HCT116 (cell line): ENCODE measurements at regions not wholly inside any gene's neighbourhood (a gene's known extent, or its start where the extent isn't known, plus 50 kb on each side); places are given as distances from the start of the nearest gene placed in this dataset.

ENCODE experiments used
- ATAC-seq: fragments of 200-7000 bp; cut with Tn5 transposase; 2 replicates; pipeline ENCODE4 v1.9.1; 2020; ENCODE audit warnings: mild to moderate bottlenecking, moderate library complexity
- BruUV-seq: library from RNA; stranded (reverse); fragments of 400-500 nt; replicated peaks from 2 replicates; lab custom pipeline; 2021; lab: Mats Ljungman, UMichigan
- CTCF ChIA-PET: fragments of 300-600 bp; sonication (Branson Sonifier 250); formaldehyde crosslinking; loops from one replicate; lab custom pipeline; 2021; ENCODE audit warnings: antibody characterized with exemption; lab: Charles Lee
- POLR2A ChIA-PET: fragments of 300-600, 350-600 bp; sonication (Branson Sonifier 250); formaldehyde crosslinking; loops from one replicate; lab custom pipeline; 2021; ENCODE audit warnings: antibody characterized with exemption; lab: Charles Lee
- RAD21 ChIA-PET, 2 experiments: fragments of 300-600 bp; sonication (Branson Sonifier 250); formaldehyde crosslinking; loops; one replicate each; lab custom pipeline; 2023; ENCODE audit warnings: low total read pairs in 2 of 2; ENCODE audit not compliant: uncharacterized antibody in 2 of 2, unreplicated experiment in 2 of 2, low non-redundant PET in 1 of 2; lab: Charles Lee
- DNase-seq: peaks from one replicate; pipeline ENCODE4 v3.0.0-alpha.2; 2010; ENCODE audit warnings: low read depth, low spot score
- H2AFZ ChIP-seq: fragments of 200-600 bp; shearing (Covaris generic), sonication (generic); 2 replicates; pipeline ENCODE4 v1.6.1; 2017; ENCODE audit warnings: low read depth, mixed run types, mixed read lengths, antibody characterized with exemption, low read length; ENCODE audit not compliant: poor library complexity, severe bottlenecking
- H3K27ac ChIP-seq: 2 replicates; pipeline ENCODE4 v1.5.1; 2012; ENCODE audit warnings: low read depth, low read length
- H3K27me3 ChIP-seq: fragments of 200-600 bp; sonication (generic); 2 replicates; pipeline ENCODE4 v1.6.1; 2016; ENCODE audit warnings: mixed run types, low read length, mixed read lengths; ENCODE audit not compliant: insufficient read depth
- H3K36me3 ChIP-seq, 2 experiments: fragments of 200-500 bp in 1 of 2; fragments of 200-600 bp in 1 of 2; sonication (Bioruptor generic) in 1 of 2; sonication (generic) in 1 of 2; 2 replicates each; pipeline versions ENCODE4 v1.5.1 to v1.6.1; 2014 to 2016; ENCODE audit warnings: low read length in 2 of 2, inconsistent platforms in 1 of 2, mixed read lengths in 1 of 2, mixed run types in 1 of 2; ENCODE audit not compliant: insufficient read depth in 2 of 2, control insufficient read depth in 1 of 2
- H3K4me1 ChIP-seq, 2 experiments: fragments of 200-600 bp in 1 of 2; sonication (generic) in 1 of 2; 2 replicates each; pipeline versions ENCODE4 v1.5.1 to v1.6.1; 2012 to 2017; ENCODE audit warnings: low read length in 2 of 2, inconsistent platforms in 1 of 2, mild to moderate bottlenecking in 1 of 2, mixed read lengths in 1 of 2, mixed run types in 1 of 2, moderate library complexity in 1 of 2; ENCODE audit not compliant: insufficient read depth in 2 of 2, control insufficient read depth in 1 of 2
- H3K4me2 ChIP-seq: fragments of 200-600 bp; sonication (generic); 2 replicates; pipeline ENCODE4 v1.6.1; 2017; ENCODE audit warnings: mixed run types, low read length, mixed read lengths
- H3K4me3 ChIP-seq, 2 experiments: fragments of 200-600 bp in 1 of 2; sonication (generic) in 1 of 2; replicated peaks in 1 of 2; 2 replicates each; pipeline ENCODE4 v1.5.1; 2011 to 2016; ENCODE audit warnings: low read length in 2 of 2, control low read depth in 1 of 2, low read depth in 1 of 2, mild to moderate bottlenecking in 1 of 2, mixed read lengths in 1 of 2, mixed run types in 1 of 2
- H3K79me2 ChIP-seq: fragments of 200-600 bp; sonication (generic); 2 replicates; pipeline ENCODE4 v1.6.1; 2017; ENCODE audit warnings: mild to moderate bottlenecking, mixed run types, low read length, moderate library complexity, mixed read lengths; ENCODE audit not compliant: insufficient read depth
- H3K9ac ChIP-seq: fragments of 200-600 bp; sonication (generic); 2 replicates; pipeline ENCODE4 v1.6.1; 2016; ENCODE audit warnings: low read length, mixed read lengths
- H3K9me2 ChIP-seq: fragments of 200-600 bp; sonication (generic), shearing (Covaris generic); 2 replicates; pipeline ENCODE4 v1.6.1; 2017; ENCODE audit warnings: mixed run types, mild to moderate bottlenecking, moderate library complexity; ENCODE audit not compliant: insufficient read depth
- H3K9me3 ChIP-seq, 2 experiments: fragments of 200-500 bp in 1 of 2; fragments of 200-600 bp in 1 of 2; sonication (Bioruptor generic) in 1 of 2; sonication (generic) in 1 of 2; 2 replicates each; pipeline ENCODE4 v1.6.1; 2014 to 2017; ENCODE audit warnings: low read length in 2 of 2, mixed read lengths in 2 of 2, inconsistent platforms in 1 of 2, low read depth in 1 of 2, mild to moderate bottlenecking in 1 of 2, mixed run types in 1 of 2, moderate library complexity in 1 of 2; ENCODE audit not compliant: control insufficient read depth in 1 of 2, insufficient read depth in 1 of 2
- H4K20me1 ChIP-seq: fragments of 200-600 bp; sonication (generic), shearing (Covaris generic); 2 replicates; pipeline ENCODE4 v1.6.1; 2017; ENCODE audit warnings: mixed run types, mild to moderate bottlenecking, moderate library complexity; ENCODE audit not compliant: insufficient read depth
- CTCF ChIP-seq, 3 experiments: fragments of 200-600 bp in 1 of 3; sonication (generic) in 1 of 3; IDR thresholded peaks in 2 of 3; conservative IDR thresholded peaks in 1 of 3; 2 replicates each; pipeline ENCODE4 v1.5.1; 2012 to 2017; ENCODE audit warnings: low read depth in 2 of 3, low read length in 2 of 3, antibody characterized with exemption in 1 of 3, borderline replicate concordance in 1 of 3, control low read depth in 1 of 3, mild to moderate bottlenecking in 1 of 3, mixed read lengths in 1 of 3, mixed run types in 1 of 3, moderate library complexity in 1 of 3; ENCODE audit not compliant: insufficient read depth in 1 of 3
- EGR1 ChIP-seq: IDR thresholded peaks from 2 replicates; pipeline ENCODE4 v1.6.1; 2012; ENCODE audit warnings: low read depth
- ELF1 ChIP-seq: IDR thresholded peaks from 2 replicates; pipeline ENCODE4 v1.6.1; 2012; ENCODE audit warnings: low read depth, borderline replicate concordance
- EZH2 ChIP-seq: fragments of 200-600 bp; sonication (generic); IDR thresholded peaks from 2 replicates; pipeline ENCODE4 v1.6.1; 2017; ENCODE audit warnings: antibody characterized with exemption, mixed run types
- JUND ChIP-seq: IDR thresholded peaks from 2 replicates; pipeline ENCODE4 v1.6.1; 2012
- POLR2AphosphoS5 ChIP-seq: IDR thresholded peaks from 2 replicates; pipeline ENCODE4 v1.6.1; 2011; ENCODE audit warnings: mild to moderate bottlenecking, low read depth, low read length, moderate library complexity
- SP1 ChIP-seq: IDR thresholded peaks from 2 replicates; pipeline ENCODE4 v1.6.1; 2012; ENCODE audit warnings: low read depth
- SRF ChIP-seq: IDR thresholded peaks from 2 replicates; pipeline ENCODE4 v1.6.1; 2012; ENCODE audit warnings: low read depth
- TCF7L2 ChIP-seq: IDR thresholded peaks from 2 replicates; pipeline ENCODE4 v1.7.0; 2011; ENCODE audit warnings: borderline replicate concordance, inconsistent platforms; ENCODE audit not compliant: insufficient read depth, insufficient read length; ENCODE audit errors: extremely low read depth
- YY1 ChIP-seq: IDR thresholded peaks from 2 replicates; pipeline ENCODE4 v1.6.1; 2011; ENCODE audit warnings: low read length, low read depth, moderate library complexity, mild to moderate bottlenecking; ENCODE audit not compliant: insufficient replicate concordance; ENCODE audit errors: extremely low read depth
- ZBTB33 ChIP-seq: IDR thresholded peaks from 2 replicates; pipeline ENCODE4 v1.6.1; 2011; ENCODE audit warnings: mild to moderate bottlenecking, low read length, moderate library complexity; ENCODE audit not compliant: insufficient replicate concordance; ENCODE audit errors: extremely low read depth
- ZFX ChIP-seq: fragments of 450-650 bp; IDR thresholded peaks from 2 replicates; pipeline ENCODE4 v1.6.1; 2017
- intact Hi-C: fragments of 100-400 bp; cut with micrococcal nuclease; formaldehyde crosslinking; loops from 2 replicates; pipeline ENCODE4 v1.10.0; 2022
- TF ChIP-seq, protein P1 (sequence below): IDR thresholded peaks from 2 replicates; pipeline ENCODE4 v1.6.1; 2012; ENCODE audit warnings: low read depth
- TF ChIP-seq, protein P2 (sequence below): IDR thresholded peaks from 2 replicates; pipeline ENCODE4 v1.6.1; 2012
- TF ChIP-seq, protein P3 (sequence below): IDR thresholded peaks from 2 replicates; pipeline ENCODE4 v1.6.1; 2012

- intact Hi-C loops = no loop called here
- TF ChIP-seq JUND = no peak
- TF ChIP-seq SRF = no peak
- TF ChIP-seq CTCF (IDR thresholded peaks at IDR 0.05 in 2 of 3, conservative IDR thresholded peaks at IDR 0.05 in 1 of 3; ENCODE audit: borderline replicate concordance in 1 of 3, insufficient read depth in 1 of 3, low read depth in 2 of 3, low read length in 2 of 3) = no peak
- TF ChIP-seq POLR2AphosphoS5 = no peak
- no peak for TF ChIP-seq ZFX
- no peak for TF ChIP-seq ZBTB33
- no peak for TF ChIP-seq ELF1
- TF ChIP-seq TCF7L2 = no peak
- TF ChIP-seq, protein P1, sequence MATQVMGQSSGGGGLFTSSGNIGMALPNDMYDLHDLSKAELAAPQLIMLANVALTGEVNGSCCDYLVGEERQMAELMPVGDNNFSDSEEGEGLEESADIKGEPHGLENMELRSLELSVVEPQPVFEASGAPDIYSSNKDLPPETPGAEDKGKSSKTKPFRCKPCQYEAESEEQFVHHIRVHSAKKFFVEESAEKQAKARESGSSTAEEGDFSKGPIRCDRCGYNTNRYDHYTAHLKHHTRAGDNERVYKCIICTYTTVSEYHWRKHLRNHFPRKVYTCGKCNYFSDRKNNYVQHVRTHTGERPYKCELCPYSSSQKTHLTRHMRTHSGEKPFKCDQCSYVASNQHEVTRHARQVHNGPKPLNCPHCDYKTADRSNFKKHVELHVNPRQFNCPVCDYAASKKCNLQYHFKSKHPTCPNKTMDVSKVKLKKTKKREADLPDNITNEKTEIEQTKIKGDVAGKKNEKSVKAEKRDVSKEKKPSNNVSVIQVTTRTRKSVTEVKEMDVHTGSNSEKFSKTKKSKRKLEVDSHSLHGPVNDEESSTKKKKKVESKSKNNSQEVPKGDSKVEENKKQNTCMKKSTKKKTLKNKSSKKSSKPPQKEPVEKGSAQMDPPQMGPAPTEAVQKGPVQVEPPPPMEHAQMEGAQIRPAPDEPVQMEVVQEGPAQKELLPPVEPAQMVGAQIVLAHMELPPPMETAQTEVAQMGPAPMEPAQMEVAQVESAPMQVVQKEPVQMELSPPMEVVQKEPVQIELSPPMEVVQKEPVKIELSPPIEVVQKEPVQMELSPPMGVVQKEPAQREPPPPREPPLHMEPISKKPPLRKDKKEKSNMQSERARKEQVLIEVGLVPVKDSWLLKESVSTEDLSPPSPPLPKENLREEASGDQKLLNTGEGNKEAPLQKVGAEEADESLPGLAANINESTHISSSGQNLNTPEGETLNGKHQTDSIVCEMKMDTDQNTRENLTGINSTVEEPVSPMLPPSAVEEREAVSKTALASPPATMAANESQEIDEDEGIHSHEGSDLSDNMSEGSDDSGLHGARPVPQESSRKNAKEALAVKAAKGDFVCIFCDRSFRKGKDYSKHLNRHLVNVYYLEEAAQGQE = no peak
- no peak for TF ChIP-seq SP1
- no peak for TF ChIP-seq YY1
- TF ChIP-seq, protein P2, sequence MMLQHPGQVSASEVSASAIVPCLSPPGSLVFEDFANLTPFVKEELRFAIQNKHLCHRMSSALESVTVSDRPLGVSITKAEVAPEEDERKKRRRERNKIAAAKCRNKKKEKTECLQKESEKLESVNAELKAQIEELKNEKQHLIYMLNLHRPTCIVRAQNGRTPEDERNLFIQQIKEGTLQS = no peak
- TF ChIP-seq EZH2 = no peak
- TF ChIP-seq, protein P3, sequence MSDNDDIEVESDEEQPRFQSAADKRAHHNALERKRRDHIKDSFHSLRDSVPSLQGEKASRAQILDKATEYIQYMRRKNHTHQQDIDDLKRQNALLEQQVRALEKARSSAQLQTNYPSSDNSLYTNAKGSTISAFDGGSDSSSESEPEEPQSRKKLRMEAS = no peak
- no peak for TF ChIP-seq EGR1
- no peak for ATAC-seq
- Histone ChIP-seq H3K9me2 (no peaks in the 10 kb centered on the region), H3K27me3 (no peaks in the 10 kb centered on the region), H3K9ac (no peak overlapping the region), H3K27ac (no peak overlapping the region), H2AFZ (no peak overlapping the region), H3K9me3 (no peaks in the 10 kb centered on the region), H3K4me2 (no peak overlapping the region), H3K36me3 (no peaks in the 10 kb centered on the region), H3K4me1 (peaks cover 0 to 8% of the 10 kb centered on the region in 2 experiments; a peak in 1 of 4 replicates), H3K4me3 (no peak overlapping the region), H3K79me2 (no peaks in the 10 kb centered on the region), H4K20me1 (no peaks in the 10 kb centered on the region)
- no TSS peak for BruUV-seq
- RAD21 ChIA-PET = no interaction called here
- DNase-seq = no peak
- POLR2A ChIA-PET = no interaction called here
- CTCF ChIA-PET = no interaction called here
Measured at GRCh38 chr6:137693711-137694110, 173.3 kb upstream of the TNFAIP3 start.
